NK-92 treated with Interleukin-12 subunit alpha and Interleukin-12 subunit beta, amount 100 ng/mL, for 24 hours (cell line): ENCODE measurements at regions not wholly inside any gene's neighbourhood (a gene's known extent, or its start where the extent isn't known, plus 50 kb on each side); places are given as distances from the start of the nearest gene placed in this dataset.
A peak's percentile ranks its signal among the peaks of the same experiment; 100 is the strongest.
"Not testable (repeated sequence)": the region's sequence is repeated elsewhere in the genome, so short reads cannot be mapped to it uniquely, and the experiment has no call there.

Source experiments
- DNase-seq: peaks from one replicate; lab custom pipeline; 2025; lab: John Stamatoyannopoulos, UW

DNA sequence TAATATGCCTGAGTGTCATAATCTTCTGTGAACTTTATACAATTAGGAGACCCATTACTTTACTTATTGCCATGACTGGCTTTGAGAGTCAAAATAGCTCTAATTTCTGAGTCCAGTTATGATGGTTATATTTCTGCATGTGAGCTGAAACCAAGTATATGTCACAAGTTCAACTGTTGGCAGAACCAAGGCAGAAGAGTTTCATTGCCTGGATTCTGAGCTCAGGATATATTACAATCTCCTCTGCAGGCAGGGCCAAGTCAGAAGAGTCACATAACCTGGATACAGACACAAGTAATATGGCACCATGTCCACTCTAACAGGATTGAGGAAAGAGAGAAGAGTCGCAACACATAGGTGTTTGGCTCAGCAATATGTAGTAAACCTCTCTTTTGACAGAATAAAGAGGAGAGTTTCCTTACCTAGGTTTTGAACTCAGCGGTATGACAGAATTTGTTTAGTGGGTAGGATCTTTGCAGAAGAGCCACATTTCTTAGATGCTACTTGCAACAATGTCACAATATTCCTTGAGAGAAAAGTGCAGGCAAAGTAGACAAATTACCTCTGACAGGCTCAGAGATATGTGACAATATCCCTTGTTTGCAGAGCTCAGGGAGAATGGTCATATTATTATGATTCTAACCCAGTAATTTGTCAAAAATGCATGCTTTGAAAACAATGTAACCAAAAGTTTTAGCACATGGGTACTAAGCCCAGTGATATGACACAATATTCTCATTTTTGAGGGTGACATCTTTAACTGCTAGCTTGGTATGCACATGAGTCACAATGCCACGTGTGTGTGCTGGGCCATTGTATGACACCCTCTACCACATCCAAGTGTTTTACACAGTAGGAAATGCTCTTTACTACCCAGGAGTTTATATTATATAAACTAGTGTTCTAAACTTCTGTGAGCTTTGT is 895.3 kb upstream of the AMELY start:
- DNase-seq: peak; percentile 2

DNA sequence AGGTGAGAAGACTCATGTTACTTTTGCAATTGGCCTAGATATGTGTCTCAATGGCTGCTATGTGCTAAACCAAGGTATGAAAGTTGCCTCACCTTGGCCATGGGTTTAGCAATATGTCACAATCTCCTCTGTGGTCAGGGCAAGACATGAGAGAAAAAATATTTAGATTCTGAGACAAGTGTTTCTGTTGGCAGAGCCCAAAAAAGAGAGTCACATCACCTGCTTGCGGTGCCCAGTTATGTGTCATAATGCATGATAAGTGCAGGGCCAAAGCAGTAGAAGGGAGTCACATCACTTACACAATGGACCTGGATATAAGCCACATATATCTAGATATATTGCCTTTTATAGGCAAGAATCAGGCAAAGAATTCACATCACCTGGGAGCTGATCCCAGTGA is 894.1 kb upstream of the AMELY start:
- peak; percentile 11 for DNase-seq

DNA sequence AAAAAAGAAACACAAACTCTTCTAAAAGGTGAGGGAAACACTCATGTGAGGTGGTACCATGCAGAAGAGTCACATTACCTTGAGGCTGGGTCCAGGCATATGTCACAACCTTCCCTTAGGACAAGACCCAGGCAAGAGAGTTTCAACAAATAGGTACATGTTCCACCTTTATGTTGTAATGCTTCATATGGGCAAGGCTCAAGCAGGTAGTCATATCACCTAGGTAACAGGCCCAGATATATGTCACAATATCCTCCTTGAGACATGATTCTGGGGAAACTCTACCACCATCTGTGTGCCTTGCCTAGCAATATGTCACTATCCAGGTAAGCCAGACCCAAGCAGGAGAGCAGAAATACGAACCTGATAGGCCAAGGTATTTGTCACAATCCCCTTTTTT is 892.2 kb upstream of the AMELY start:
- no peak for DNase-seq

DNA sequence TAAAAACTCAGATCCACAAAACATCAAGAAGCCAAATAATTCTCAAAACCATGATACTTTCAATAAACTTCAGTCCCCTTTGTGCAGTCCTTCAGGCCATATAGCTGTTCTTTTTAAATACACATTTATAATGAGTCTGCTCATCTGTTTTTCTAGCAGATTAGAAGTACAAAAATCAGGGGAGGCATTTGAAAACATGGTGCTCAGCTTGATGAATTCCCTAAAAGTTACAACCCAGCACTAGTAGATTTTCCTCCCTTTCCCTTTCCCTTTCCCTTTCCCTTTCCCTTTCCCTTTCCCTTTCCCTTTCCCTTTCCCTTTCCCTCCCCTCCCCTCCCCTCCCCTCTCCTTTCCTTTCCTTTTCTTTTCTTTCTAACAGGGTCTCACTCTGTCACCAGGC is 884.6 kb upstream of the AMELY start:
- DNase-seq: no peak

DNA sequence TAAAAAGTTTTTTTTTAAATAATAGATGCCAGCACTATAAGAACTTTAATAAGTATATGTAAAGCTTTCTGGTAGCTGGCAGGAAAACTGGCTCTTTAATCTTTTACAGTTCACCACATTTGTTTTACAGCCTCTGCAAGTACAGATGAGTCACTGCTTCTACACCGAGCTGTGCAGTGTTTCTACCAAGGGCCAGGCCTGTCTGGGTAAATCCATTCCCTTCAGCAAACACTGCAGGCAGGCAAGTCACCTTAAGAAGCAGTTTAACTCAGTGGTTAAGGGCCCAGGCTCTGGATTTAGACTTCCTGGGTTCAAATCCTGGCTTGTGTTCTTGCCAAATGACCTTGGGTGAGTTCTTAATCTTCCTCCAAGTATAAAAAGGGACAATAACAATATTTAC is 882.9 kb upstream of the AMELY start:
- peak; percentile 0 for DNase-seq

DNA sequence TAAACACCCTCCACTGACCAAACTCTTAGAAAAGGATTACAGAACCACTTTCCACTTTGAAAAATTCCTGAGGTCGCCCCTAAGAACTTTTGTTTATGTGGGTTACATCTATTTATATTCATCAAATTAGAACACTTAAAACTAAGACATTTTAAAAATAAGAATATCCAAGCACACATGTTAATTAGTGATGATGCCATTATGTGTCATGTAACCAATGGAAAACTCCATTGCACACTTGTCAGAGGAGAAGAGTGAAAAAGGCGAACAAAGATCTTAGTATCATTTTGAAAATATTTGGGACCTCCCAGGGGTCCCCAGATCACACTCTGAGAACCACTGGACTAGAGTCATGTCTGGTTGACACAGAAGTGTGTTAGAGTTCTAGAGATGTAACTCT is 882.4 kb upstream of the AMELY start:
- no peak for DNase-seq

DNA sequence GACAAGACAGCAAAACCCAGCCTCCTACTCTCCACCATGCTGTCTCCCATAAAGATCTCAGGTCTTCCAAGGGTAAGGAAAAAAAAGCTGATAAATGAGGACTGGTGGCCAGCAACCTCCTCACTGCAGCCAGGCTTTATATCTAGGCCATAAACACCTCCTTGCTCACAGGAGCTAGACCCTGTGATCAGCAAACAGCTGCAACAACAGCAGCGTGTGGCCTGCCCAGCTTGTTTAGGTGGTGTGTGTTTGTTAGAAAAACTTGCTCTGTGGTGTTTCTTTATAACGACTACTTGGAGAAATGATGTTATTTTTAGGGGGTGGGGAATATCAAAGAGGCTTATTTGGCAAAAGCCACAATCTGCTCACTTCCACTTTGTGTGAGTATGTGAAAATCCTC is 880.9 kb upstream of the AMELY start:
- no peak for DNase-seq

DNA sequence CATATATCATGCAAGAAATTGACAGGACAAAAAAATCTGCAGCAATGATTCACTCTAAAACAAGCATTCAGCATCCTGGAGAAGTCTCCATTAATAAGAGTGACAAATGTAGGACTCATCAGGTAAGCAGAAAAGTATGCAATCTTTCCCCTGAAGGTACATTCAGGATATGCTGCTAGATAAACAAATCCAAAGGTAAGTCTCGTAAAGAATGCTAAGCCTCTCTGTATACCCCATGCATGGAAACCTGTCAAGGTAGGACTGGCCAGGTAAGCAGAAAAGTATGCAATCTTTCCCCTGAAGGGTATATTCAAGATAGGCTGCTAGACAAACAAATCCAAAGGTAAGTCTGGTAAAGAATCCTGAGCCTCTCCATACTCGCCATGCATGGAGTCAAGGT is 869.9 kb upstream of the AMELY start:
- no peak for DNase-seq

DNA sequence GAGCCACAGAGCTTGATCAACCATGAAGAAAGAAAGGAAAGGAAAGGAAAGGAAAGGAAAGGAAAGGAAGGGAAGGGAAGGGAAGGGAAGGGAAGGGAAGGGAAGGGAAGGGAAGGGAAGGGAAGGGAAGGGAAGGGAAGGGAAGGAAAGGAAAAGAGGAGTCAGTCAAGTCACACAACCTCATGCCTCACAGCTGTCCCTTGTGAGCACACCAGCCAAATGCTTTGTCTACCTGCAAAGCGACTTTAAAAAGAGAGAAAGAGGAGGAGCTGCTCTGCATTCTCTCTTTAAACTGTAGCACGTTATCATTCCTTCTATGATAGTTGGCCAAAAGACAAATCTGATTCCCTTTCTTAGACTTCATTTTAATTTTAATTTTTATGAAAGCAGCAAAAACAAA is 863.9 kb upstream of the AMELY start:
- DNase-seq: not testable (repeated sequence)

DNA sequence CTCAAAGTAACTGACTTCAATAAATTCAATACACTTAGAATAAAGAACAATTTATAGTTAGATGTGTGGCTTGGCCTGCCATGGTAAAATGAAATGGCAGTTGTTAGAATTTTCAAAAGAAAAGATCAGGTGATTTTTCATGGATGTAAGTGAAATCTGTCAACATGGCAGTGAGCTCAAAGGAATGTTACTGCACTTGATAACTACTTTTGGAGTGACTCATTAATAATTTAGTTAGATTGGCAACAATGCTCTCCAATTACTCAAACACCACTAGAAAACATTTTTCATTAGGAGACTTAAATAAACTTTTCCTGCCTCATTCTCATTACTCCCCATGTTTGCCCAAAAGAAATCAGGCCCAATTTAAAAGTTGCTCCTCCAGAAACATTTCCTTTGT is 860.2 kb upstream of the AMELY start:
- no peak for DNase-seq

DNA sequence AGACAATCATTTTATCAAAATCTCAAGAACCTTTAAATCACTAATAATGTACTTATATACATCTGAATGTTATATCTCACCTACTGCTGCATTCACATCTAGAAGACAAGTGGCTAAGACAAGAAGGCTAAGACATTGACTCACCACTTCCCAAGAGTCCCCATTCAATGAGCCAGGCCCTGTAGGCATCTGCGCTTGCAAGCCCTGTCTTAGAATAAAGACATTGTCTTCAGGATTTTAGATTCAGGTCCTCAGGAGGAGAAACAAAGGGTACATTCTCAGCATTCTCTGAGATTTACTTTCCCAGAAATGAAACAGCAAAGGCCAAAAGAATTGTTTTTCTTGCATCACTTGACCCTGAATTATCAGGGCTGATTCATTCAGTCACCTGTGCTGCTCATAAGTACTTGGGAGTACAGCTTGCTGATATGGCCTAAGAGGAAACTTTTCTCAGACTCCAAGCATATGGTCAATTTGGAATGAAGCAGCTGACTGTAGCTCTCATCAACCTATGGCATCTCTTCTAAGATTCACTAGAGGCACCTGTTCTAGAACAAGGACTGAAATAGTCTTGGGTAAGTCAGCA is 858.3 kb upstream of the AMELY start:
- no peak for DNase-seq

DNA sequence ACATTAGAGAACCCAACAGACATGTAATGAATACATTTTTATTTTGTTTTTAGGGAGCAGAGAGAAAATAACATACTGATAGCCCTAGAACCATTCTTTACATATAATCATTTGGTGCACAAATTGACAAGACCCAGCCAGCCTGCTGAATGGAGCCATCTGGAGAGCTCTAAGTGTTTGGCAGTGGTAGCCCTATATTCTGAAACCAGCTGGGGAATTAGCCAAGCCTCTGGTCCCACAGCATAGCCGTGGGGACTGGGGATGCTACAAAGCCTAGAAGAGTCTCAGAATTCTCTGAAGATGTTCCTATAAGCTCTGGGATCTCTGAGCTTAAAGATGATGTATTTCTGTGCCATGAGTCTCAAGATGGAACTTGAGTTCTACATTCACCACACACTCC is 857.3 kb upstream of the AMELY start:
- no peak for DNase-seq

DNA sequence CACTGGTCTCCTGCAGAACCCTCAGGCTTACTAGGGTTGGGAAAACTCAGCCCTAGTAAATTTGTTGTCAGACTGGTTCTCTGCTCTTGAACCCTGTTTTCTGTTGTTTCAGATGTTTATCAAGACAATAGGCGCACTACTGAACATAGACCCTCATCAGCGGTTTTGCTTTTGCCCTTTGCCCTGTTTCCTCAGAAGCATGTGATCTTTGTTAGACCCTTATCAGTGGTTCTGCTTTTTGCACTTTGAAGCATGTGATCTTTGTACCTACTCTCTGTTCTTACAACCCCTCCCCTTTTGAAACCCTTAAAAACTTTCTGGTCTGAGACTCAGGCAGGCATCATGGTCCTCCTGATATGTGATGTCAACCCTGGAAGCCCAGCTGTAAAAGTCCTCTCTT is 842.2 kb upstream of the AMELY start:
- no peak for DNase-seq

DNA sequence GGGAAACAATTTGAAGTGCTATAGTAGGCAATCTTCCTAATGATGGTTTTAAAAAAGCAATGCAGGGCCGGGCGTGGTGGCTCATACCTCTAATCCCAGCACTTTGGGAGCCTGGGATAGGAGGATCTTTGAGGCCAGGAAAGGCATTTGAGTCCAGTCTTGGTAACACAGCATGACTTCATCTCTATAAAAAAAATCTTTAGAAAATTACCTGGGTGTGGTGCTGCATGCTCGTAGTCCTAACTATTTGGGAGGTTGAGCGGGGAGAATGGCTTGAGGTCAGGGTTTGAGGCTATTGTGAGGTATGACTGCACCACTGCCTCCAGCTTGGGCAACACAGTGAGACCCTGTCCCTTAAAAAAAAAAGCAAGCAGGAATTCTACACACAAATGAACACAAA is 835.2 kb upstream of the AMELY start:
- DNase-seq: no peak

DNA sequence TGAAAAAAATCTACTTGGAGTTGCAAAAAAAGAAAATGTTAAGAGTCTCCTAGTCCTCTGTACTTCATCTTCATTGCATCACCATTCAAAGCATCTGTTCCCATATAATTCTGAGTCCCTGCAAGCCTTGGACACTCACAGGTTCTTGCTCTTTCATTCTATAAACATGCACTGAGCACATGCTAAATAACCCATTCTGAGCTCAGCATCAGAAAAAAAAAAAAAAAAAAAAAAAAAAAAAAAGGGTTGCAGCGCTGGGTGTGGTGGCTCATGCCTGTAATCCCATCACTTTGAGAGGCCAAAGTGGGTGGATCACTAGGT is 834.0 kb upstream of the AMELY start:
- DNase-seq: no peak

DNA sequence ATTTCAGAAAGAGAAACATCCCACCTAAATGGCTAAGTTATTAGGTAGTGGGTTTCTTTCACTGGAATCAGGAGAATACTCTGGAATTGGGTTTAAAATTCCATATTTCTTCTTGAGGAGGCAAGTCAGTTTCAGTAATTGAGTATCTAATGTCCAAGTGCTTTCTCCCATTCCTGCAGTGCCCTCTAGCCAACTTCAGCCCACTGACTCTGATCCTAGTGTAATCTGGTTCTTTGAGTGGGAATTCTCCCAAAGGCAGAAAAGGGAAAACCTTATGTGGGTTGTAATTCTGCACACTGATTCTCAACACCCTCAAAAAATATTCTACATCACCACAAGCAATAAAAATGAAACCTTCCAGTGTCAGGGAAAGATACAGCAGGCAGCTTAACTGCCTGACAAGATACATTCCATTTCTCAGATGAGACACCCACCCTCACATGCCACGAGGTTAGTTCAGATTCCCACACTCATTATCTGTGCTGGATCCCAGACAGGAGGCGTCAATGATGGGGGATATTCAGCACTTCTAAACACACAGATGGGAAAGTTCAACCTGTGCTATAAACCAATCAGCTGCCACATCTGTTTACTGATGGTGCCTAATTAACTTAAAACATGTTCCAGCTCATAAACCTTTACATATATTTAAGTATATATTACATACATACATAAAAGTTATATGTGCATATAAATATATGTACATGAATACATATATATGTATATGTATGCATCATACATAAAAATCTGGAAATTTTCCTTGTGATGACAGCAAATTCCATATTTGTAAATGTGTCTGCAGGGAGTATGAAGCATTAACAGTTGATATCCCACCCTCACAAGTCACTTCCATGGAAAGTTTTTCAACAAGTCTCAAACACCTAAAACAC is 833.4 kb upstream of the AMELY start:
- no peak for DNase-seq

DNA sequence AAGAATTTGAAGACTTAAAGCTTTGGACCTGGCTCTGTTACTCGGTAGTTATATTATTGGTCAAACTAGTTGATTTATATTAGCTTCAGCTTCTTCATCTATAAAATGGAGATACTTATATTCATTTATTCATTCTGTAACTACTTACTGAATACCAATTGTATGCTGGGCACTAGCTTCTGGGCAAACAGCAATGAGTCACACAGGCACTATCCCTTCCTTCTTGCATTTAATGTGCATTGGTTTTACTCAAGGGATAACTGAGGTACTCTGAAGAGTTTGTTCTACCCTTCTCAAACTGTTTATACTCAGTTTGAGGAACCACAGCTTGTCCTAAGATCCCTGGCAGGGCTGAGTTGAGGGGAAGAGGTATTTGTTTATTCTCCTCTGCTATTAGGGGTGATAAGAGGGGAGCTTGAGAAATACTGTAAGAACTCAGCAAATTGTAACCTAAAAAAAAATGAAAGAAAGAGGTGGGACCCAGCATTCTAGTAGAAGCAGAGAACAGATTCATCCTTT is 825.4 kb upstream of the AMELY start:
- no peak for DNase-seq

DNA sequence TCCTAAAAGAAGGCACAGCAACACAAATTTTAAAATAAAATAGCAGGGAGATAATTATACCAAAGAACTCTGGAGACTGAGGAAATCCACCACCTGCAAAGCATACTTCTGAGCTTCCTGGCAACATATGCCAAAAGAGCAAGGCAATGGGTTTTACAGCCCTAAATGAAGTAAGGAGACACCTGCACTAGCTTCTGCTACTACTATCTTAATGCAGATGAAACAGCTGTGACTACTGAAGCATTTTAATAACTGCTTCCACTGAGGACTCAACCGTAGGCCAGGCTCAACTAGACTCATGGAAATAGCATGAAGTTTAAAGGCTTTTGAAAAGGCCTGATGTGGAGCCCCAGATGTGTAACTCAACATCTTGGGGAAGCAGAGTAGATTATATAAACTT is 820.1 kb upstream of the AMELY start:
- DNase-seq: no peak

DNA sequence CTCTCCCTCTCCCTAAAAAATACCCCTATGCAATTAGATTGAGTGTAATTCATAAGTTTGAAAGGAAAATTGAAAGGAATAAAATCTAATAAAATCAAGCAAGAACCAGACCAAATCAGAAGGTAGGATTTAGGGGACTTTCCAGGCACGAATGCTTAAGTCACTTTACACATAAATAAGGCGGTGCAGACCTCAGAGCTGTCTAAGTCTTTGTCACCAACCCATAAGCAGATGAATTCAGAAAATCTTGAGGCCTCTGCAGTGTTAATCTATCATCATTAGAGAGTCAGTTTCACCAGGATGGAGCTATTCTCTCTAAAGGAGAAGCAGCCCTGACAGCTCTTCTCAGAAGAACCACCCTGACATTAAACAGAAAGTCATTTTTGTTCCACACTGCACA is 819.1 kb upstream of the AMELY start:
- DNase-seq: no peak

DNA sequence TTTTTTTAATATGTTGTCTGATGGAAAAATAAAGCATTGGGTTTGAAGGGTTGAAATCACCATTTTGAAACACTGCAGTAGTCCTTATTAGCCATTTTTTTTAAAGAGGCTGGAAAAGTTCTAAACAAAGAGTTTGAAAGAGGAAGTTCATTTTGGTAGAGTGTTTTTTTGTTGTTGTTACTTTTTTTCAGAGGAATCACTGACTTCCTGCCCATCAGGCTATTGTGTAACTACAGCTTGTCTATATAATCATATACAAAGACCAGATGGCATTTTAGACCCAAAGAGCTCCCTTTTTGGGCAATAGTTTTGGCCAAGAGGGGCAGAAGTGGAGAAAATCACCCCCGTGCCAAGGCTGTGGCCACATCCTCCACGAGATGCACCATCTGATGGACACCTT is 818.5 kb upstream of the AMELY start:
- DNase-seq: no peak

DNA sequence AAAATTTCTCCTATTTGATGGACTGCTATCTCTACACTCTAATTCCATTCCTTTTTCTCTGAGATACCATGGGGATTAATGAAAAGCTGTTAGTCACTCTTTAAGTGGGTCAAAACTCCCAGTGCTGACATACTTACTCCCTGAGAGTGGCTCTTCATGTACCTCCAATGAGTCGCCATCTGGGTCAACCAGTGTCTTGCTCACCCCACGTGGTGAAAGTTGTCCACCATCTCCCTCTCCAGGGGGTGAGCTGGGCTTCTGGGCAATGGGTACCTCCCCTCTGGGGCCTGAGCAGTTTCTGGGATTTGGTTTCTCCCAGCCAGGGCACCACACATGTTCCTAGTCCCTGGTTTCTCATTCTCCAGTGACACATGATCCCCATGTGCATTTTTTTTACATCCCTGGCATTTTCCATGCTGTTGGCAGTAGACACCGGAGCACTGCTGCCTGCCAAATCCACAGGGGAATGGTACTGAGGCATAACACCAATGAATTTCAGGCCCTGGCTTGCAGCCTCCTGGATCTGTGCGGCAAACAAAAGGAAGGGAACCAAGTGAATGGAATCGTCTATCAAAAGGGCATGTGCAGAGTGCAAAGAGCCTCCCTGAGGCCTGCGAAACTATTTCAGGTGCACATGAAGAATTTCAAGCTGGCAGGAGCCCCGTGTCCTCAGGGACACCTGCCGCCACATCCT is 817.9 kb upstream of the AMELY start:
- DNase-seq: no peak

DNA sequence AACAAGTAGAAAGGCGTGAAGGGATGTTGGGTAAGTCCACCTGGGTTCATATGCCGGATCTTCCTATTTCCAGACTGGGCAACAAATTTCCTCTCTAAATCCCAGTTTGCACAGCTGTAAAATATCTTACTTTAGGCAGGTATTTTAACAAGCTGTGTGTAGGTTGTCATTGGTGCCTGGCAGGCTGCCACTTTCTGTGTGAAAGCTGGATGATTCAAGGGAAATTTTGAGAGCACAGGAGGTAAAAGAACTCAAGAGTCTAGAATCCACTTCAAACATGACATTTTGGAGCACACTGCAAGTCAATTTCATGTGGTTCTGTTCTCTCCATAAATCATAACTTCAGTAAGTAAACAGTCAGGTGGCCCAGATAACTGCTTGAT is 817.4 kb upstream of the AMELY start:
- DNase-seq: no peak
